HG02642 (cell line): ENCODE measurements at regions not wholly inside any gene's neighbourhood (a gene's known extent, or its start where the extent isn't known, plus 50 kb on each side); places are given as distances from the start of the nearest gene placed in this dataset.
"Not testable (repeated sequence)": the region's sequence is repeated elsewhere in the genome, so short reads cannot be mapped to it uniquely, and the experiment has no call there.

Experiments
- ATAC-seq: cut with Tn5 transposase; IDR thresholded peaks from one replicate; pipeline ENCODE4 v1.9.1; 2021; ENCODE audit warnings: mild to moderate bottlenecking; ENCODE audit not compliant: unreplicated experiment, poor library complexity

GRCh38 chr7:46904523-46904922 is 677.4 kb downstream of the TNS3 start:
- not testable (repeated sequence) for ATAC-seq

GRCh38 chr7:46902463-46902862 is 679.4 kb downstream of the TNS3 start:
- no peak for ATAC-seq

GRCh38 chr7:46900312-46901263 is 681.3 kb downstream of the TNS3 start:
- no peak for ATAC-seq

- no peak for ATAC-seq
Measured at GRCh38 chr7:46897381-46897780, 684.5 kb downstream of the TNS3 start.

GRCh38 chr7:46886669-46887374 is 695.1 kb downstream of the TNS3 start:
- no peak for ATAC-seq

- no peak for ATAC-seq
Measured at GRCh38 chr7:46885167-46885566, 696.7 kb downstream of the TNS3 start.

- ATAC-seq, result no peak
Measured at GRCh38 chr7:46881507-46882127, 700.3 kb downstream of the TNS3 start.

GRCh38 chr7:46880508-46881196 is 701.3 kb downstream of the TNS3 start:
- no peak for ATAC-seq

- ATAC-seq, result no peak
Measured at GRCh38 chr7:46879783-46880182, 702.1 kb downstream of the TNS3 start.

- no peak for ATAC-seq
Measured at GRCh38 chr7:46871516-46871915, 710.4 kb downstream of the TNS3 start.

- ATAC-seq, result no peak
Measured at GRCh38 chr7:46864716-46865115, 717.2 kb downstream of the TNS3 start.

GRCh38 chr7:46859963-46860475 is 721.9 kb downstream of the TNS3 start:
- ATAC-seq, result no peak

GRCh38 chr7:46855851-46856250 is 726.1 kb downstream of the TNS3 start:
- ATAC-seq, result no peak

GRCh38 chr7:46854958-46855473 is 726.9 kb downstream of the TNS3 start:
- ATAC-seq, result no peak

GRCh38 chr7:46853451-46853850 is 728.5 kb downstream of the TNS3 start:
- ATAC-seq, result no peak

- ATAC-seq, result no peak
Measured at GRCh38 chr7:46852795-46853194, 729.1 kb downstream of the TNS3 start.

- ATAC-seq, result no peak
Measured at GRCh38 chr7:46850563-46851330, 731.2 kb downstream of the TNS3 start.

GRCh38 chr7:46848944-46849343 is 733.0 kb downstream of the TNS3 start:
- no peak for ATAC-seq

GRCh38 chr7:46848311-46848710 is 733.6 kb downstream of the TNS3 start:
- ATAC-seq, result no peak
